HepG2 (cell line): ENCODE measurements at regions not wholly inside any gene's neighbourhood (a gene's known extent, or its start where the extent isn't known, plus 50 kb on each side); places are given as distances from the start of the nearest gene placed in this dataset.

Experiments
- ATAC-seq: fragments of 200-7000 bp; cut with Tn5 transposase; 3 replicates; pipeline ENCODE4 v1.9.1; 2020; ENCODE audit warnings: mild to moderate bottlenecking, moderate library complexity
- BruUV-seq: library from RNA; stranded (reverse); fragments of 400-500 nt; replicated peaks from 2 replicates; lab custom pipeline; 2021; lab: Mats Ljungman, UMichigan
- CTCF ChIA-PET: fragments of 300-600 bp; formaldehyde crosslinking; extraction: SDS; loops from one replicate; lab custom pipeline; 2021; ENCODE audit warnings: low total read pairs, inconsistent platforms, low intra/inter-chr PET ratio; lab: Yijun Ruan, JAX
- POLR2A ChIA-PET: fragments of 350-600 bp; sonication (Branson Sonifier 250); formaldehyde crosslinking; loops from one replicate; lab custom pipeline; 2020; ENCODE audit warnings: antibody characterized with exemption, inconsistent platforms; lab: Yijun Ruan, JAX
- DNase-seq: peaks from one replicate; pipeline ENCODE4 v3.0.0-alpha.2; 2015; ENCODE audit warnings: low spot score
- FAIRE-seq: peaks from 3 replicates; lab custom pipeline; 2011; peaks lifted over from hg19 to GRCh38; lab: Jason Lieb, UNC
- H2AFZ ChIP-seq: one replicate; pipeline ENCODE4 v1.6.1; 2011; ENCODE audit warnings: low read length, inconsistent platforms
- H3K27ac ChIP-seq: fragments of 300-600 bp; 3 replicates; pipeline ENCODE4 v1.8.0; 2011; ENCODE audit warnings: mixed run types, mild to moderate bottlenecking, mixed read lengths, low read length, inconsistent platforms; ENCODE audit not compliant: insufficient read depth; ENCODE audit errors: extremely low read length
- H3K27me3 ChIP-seq, 2 experiments: fragments of 200-600 bp in 1 of 2; 2 replicates in 1 of 2; 3 replicates in 1 of 2; pipeline versions ENCODE4 v1.6.0 to v1.8.0; 2011; ENCODE audit warnings: low read length in 2 of 2, mild to moderate bottlenecking in 2 of 2, moderate library complexity in 2 of 2, inconsistent platforms in 1 of 2; ENCODE audit not compliant: insufficient read depth in 2 of 2, control insufficient read depth in 1 of 2
- H3K36me3 ChIP-seq, 2 experiments: fragments of 200-600 bp in 1 of 2; replicated peaks in 1 of 2; 2 replicates in 1 of 2; 3 replicates in 1 of 2; pipeline versions ENCODE4 v1.5.1 to v1.8.0; 2011; ENCODE audit warnings: low read length in 2 of 2, inconsistent platforms in 1 of 2; ENCODE audit not compliant: insufficient read depth in 2 of 2, control insufficient read depth in 1 of 2
- H3K4me1 ChIP-seq: 2 replicates; pipeline ENCODE4 v1.5.1; 2012; ENCODE audit warnings: low read length, inconsistent platforms; ENCODE audit not compliant: insufficient read depth
- H3K4me2 ChIP-seq: 2 replicates; pipeline ENCODE4 v1.6.0; 2011; ENCODE audit warnings: low read depth, low read length, inconsistent platforms
- H3K4me3 ChIP-seq, 3 experiments: fragments of 200-600 bp in 1 of 3; sonication (generic), shearing (Covaris generic) in 1 of 3; replicated peaks in 1 of 3; 2 replicates each; pipeline ENCODE4 v1.5.1; 2011 to 2016; ENCODE audit warnings: low read length in 3 of 3, inconsistent platforms in 2 of 3, low read depth in 2 of 3, mild to moderate bottlenecking in 2 of 3, control low read depth in 1 of 3, mixed read lengths in 1 of 3; ENCODE audit not compliant: insufficient read depth in 1 of 3
- H3K79me2 ChIP-seq: one replicate; pipeline ENCODE4 v1.6.1; 2011; ENCODE audit warnings: low read length, inconsistent platforms; ENCODE audit not compliant: insufficient read depth
- H3K9ac ChIP-seq: 2 replicates; pipeline ENCODE4 v1.6.0; 2011; ENCODE audit warnings: mild to moderate bottlenecking, low read depth, low read length, inconsistent platforms; ENCODE audit not compliant: insufficient read depth
- H3K9me3 ChIP-seq: 2 replicates; pipeline ENCODE4 v1.5.1; 2012; ENCODE audit warnings: mild to moderate bottlenecking, low read length
- H4K20me1 ChIP-seq: 2 replicates; pipeline ENCODE4 v1.6.0; 2011; ENCODE audit warnings: inconsistent platforms, mild to moderate bottlenecking, low read length, moderate library complexity; ENCODE audit not compliant: insufficient read depth
- EED ChIP-seq: sonication (generic); formaldehyde crosslinking; IDR thresholded peaks from 2 replicates; pipeline ENCODE4 v1.5.0; 2020; ENCODE audit warnings: mild to moderate bottlenecking, missing genetic modification reagents
- NCOA1 ChIP-seq: sonication (generic); formaldehyde crosslinking; IDR thresholded peaks from 2 replicates; pipeline ENCODE4 v1.9.0; 2021; ENCODE audit warnings: missing genetic modification reagents
- NFE2 ChIP-seq: sonication (generic); formaldehyde crosslinking; IDR thresholded peaks from 2 replicates; pipeline ENCODE4 v1.4.0; 2020; ENCODE audit warnings: missing genetic modification reagents
- PHF8 ChIP-seq: sonication (generic); formaldehyde crosslinking; IDR thresholded peaks from 2 replicates; pipeline ENCODE4 v1.5.0; 2020; ENCODE audit warnings: missing genetic modification reagents
- SNRNP70 ChIP-seq: fragments of 200-400 bp; formaldehyde crosslinking; IDR thresholded peaks from 2 replicates; pipeline ENCODE4 v1.6.1; 2017; ENCODE audit warnings: mild to moderate bottlenecking, low read depth, low read length, moderate library complexity
- ZBTB34 ChIP-seq: sonication (generic); formaldehyde crosslinking; IDR thresholded peaks from 2 replicates; pipeline ENCODE4 v1.8.0; 2022; ENCODE audit warnings: mild to moderate bottlenecking, missing genetic modification reagents
- ZFP37 ChIP-seq: sonication (generic); formaldehyde crosslinking; IDR thresholded peaks from 2 replicates; pipeline ENCODE4 v1.4.0; 2020; ENCODE audit warnings: missing genetic modification reagents, borderline replicate concordance
- ZNF180 ChIP-seq: sonication (generic); formaldehyde crosslinking; IDR thresholded peaks from 2 replicates; pipeline ENCODE4 v1.4.0; 2020; ENCODE audit warnings: low read depth, missing genetic modification reagents, borderline replicate concordance
- ZNF431 ChIP-seq: sonication (generic); formaldehyde crosslinking; IDR thresholded peaks from 2 replicates; pipeline ENCODE4 v1.9.0; 2022; ENCODE audit warnings: missing genetic modification reagents, low read depth, mild to moderate bottlenecking, borderline replicate concordance
- ZNF570 ChIP-seq: sonication (generic); formaldehyde crosslinking; IDR thresholded peaks from 2 replicates; pipeline ENCODE4 v1.4.0; 2020; ENCODE audit warnings: mild to moderate bottlenecking, missing genetic modification reagents, borderline replicate concordance
- ZNF572 ChIP-seq: sonication (generic); formaldehyde crosslinking; IDR thresholded peaks from 2 replicates; pipeline ENCODE4 v1.5.1; 2020; ENCODE audit warnings: mild to moderate bottlenecking, missing genetic modification reagents
- ZNF609 ChIP-seq: sonication (generic); formaldehyde crosslinking; IDR thresholded peaks from 2 replicates; pipeline ENCODE4 v1.4.0; 2020; ENCODE audit warnings: mild to moderate bottlenecking, missing genetic modification reagents, borderline replicate concordance
- ZNF839 ChIP-seq: sonication (generic); formaldehyde crosslinking; IDR thresholded peaks from 2 replicates; pipeline ENCODE4 v1.4.0; 2020; ENCODE audit warnings: missing genetic modification reagents, mild to moderate bottlenecking, borderline replicate concordance
- WGBS: methylation state at CpG from one replicate; pipeline ENCODE4 v1.1.6; 2017; ENCODE audit warnings: low lambda C conversion rate; 5-methylcytosine and 5-hydroxymethylcytosine counted together
- in situ Hi-C: cut with HindIII; loops from 2 replicates; pipeline ENCODE4 v1.10.0; 2017; ENCODE audit warnings: low pct_unique_long_range_greater_than_20kb; ENCODE audit not compliant: extremely low pct_ligation_motif_present
- intact Hi-C: fragments of 100-400 bp; cut with micrococcal nuclease; formaldehyde crosslinking; loops from one replicate; pipeline ENCODE4 v1.10.0; 2022; ENCODE audit not compliant: unreplicated experiment

- TF ChIP-seq ZBTB34 (no peak), EED (CRISPR knock-in tag) (no peak), NFE2 (CRISPR knock-in tag) (no peak), SNRNP70 (no peak), PHF8 (no peak), ZNF570 (CRISPR knock-in tag) (no peak), ZNF839 (CRISPR knock-in tag) (no peak), NCOA1 (CRISPR knock-in tag) (no peak), ZNF431 (CRISPR knock-in tag) (no peak), ZFP37 (no peak), ZNF572 (CRISPR knock-in tag) (no peak), ZNF180 (CRISPR knock-in tag) (no peak), ZNF609 (CRISPR knock-in tag) (no peak)
- ATAC-seq, result no peak
- H3K9ac ChIP-seq, result no peak overlapping the region
- BruUV-seq, result no TSS peak
- no peaks in the 10 kb centered on the region for H4K20me1 ChIP-seq
- no peak overlapping the region for H3K4me3 ChIP-seq
- H3K36me3 ChIP-seq, result no peaks in the 10 kb centered on the region
- no peak overlapping the region for H2AFZ ChIP-seq
- no peak for DNase-seq
- in situ Hi-C loops (no loop called here), intact Hi-C loops (loop anchor here (10.0 kb wide), 1 partner anchor 770 kb away; no protein-coding TSS in a partner anchor)
- no peaks in the 10 kb centered on the region for H3K79me2 ChIP-seq
- POLR2A ChIA-PET, result no interaction called here
- no peak overlapping the region for H3K27ac ChIP-seq
- 53% methylated on average over 2 of the region's 4 CpGs for WGBS
- no peaks in the 10 kb centered on the region for H3K4me1 ChIP-seq
- H3K27me3 ChIP-seq, result no peaks in the 10 kb centered on the region
- CTCF ChIA-PET, result no interaction called here
- no peak overlapping the region for H3K4me2 ChIP-seq
- no peaks in the 10 kb centered on the region for H3K9me3 ChIP-seq
- no peak for FAIRE-seq
Observed at GRCh38 chr5:174514325-174514724, 210.1 kb upstream of the MSX2 start.
